Activated CD4-positive, alpha-beta T cell treated with anti-CD3 and anti-CD28 coated beads, Interleukin-2, amount 50 U/mL, for 16 hours (primary cell): ENCODE measurements at regions not wholly inside any gene's neighbourhood (a gene's known extent, or its start where the extent isn't known, plus 50 kb on each side); places are given as distances from the start of the nearest gene placed in this dataset.

ENCODE experiments used
- DNase-seq: peaks from one replicate; pipeline ENCODE4 v3.0.0-alpha.2; 2020

DNA sequence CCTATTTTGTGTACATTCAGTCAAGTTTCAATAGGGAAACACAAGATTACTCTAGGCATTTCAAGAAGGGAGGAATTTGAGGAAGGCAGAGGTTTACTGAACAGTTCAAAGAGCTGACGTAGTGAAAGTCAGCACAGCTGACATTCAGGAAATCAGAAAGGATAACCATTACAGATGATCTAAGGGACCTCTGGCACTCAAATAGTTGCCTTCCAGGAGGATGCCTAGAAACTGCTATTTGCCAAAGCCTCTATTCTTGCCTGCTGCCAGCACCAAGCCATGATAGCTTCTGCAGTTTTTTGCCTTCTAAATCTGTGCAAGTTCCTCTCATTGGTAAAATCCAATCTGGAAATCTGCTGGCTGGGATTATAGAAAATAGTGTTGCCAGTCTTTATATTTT lies 373.1 kb downstream of the CSNK1G3 start:
- DNase-seq: no peak

DNA sequence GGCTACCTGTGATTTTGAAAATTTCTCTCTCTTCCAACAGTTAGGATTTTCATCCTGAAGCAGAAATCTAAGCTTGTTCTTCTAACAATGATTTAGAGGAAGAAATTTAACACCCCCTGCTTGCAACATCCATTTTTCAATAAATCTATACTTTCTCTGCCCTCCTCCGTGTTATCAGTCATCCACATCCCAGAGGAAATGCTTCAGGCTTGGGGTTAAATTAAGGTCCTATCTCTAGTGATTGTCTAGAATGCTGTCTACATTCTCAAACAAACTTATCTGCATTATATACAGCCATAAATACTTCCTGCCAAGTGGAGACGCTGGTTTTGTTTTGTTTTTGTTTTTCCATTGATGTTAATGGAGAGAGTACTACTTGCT lies 371.0 kb downstream of the CSNK1G3 start:
- no peak for DNase-seq

DNA sequence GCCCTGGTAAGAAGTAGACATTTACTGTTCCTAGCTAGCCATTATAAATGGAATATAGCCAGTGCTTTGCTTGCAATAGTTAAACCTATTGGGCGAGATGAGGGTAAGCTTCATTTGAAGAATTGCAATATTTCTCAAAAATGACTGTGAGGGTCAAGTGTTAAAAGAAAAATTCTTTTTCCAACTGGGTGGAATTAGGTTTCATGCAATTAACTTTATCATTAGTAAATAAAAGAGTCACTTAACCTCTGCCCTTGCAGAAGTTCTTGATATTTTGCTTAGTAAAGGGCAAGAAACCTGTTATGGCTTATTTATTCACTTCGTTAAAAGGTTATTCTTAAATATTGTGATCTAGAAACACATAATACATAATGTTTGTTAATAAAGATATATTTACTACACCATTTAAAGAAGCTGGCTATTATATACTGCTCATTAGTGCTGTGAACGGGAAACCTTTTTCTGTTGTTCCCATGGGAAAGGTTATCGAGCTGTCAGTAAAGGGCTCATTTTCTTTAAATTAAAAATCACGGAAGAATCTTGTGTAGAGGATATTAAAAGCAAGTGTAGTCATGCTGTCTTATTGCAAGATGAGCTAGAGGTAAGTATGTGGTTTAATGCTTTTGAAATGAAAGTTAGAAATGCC lies 370.5 kb downstream of the CSNK1G3 start:
- no peak for DNase-seq

DNA sequence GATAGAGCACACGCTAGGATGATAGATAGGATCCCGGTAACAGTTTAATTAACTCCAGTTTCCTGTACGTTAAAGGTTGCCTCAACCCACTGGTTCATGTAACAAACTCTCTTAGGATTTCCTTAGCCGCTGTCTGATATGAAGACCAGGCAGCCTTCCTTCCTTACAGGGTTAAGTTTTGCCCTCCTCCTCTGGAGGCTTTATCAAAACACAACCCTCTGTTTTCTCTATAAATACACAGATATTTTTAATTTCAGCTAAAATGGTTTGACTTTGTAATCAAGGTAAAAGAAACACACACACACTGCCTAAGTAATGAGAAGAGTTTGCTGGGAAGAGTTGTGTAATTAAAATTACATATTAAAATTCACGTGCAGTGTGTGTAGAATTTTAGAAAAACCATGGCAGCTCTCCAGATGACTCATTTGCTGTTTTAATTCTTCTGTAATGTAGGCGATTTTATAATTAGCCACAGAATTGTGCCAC lies 369.8 kb downstream of the CSNK1G3 start:
- no peak for DNase-seq

DNA sequence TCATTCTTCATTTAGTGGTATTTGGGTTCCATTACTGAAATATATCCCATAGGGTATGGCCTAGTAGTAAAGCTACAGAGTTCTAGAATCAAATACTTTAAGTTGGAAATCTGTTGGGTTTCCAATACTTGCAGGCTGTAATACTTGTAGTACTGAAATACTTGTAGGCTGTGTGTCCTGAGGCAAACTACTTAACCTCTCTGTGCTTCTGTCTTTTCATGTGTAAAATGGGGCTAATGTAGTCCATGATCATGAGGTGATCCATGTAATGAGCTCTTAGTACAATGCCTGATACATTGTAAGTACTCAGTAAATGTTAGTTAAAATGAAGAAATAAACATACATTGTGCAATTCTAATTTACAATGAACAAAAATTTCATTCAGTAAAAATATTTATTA lies 368.9 kb downstream of the CSNK1G3 start:
- no peak for DNase-seq

DNA sequence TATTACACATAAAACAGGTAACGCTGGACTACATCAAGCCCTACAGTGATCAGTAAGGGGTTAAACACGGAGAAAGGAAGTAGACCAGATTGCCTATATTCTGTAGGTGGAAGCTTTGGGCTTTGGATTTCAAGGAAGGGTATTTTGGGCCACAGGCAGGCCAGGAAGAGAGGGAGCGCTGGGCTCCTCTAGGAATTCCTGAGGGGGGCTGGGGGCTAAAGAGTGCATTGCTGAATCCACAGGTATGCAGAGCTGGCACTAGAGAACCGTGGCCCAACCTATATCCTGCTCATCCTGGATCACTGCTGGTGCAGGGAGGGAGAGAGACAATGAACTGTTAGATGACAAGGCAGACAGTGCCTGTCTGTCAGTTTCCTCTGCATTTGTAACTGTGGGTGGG lies 367.1 kb downstream of the CSNK1G3 start:
- DNase-seq: no peak

DNA sequence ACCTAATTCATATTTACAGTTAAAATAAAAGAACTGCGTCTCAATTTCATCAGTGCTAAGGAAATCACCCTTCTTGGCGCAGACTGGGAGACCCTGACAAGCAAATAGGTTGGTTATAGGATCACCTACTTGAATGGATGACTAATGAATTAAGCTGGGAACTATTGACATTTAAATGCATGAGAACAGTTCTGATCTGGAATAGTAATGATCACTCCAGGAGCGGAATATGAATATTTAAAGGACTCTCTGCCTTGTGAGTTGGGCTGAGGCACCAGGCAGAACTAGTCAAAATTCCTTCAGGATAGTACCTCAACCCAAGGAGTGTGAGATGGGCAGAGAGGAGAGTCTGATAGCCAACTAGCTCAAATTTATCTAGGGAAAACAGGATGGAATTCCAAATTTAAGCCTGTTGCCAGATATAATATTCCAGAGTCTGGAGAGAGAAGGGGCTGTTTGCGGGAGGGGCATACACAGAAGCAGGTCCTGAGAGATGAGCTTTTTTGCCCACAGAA lies 364.4 kb downstream of the CSNK1G3 start:
- no peak for DNase-seq

DNA sequence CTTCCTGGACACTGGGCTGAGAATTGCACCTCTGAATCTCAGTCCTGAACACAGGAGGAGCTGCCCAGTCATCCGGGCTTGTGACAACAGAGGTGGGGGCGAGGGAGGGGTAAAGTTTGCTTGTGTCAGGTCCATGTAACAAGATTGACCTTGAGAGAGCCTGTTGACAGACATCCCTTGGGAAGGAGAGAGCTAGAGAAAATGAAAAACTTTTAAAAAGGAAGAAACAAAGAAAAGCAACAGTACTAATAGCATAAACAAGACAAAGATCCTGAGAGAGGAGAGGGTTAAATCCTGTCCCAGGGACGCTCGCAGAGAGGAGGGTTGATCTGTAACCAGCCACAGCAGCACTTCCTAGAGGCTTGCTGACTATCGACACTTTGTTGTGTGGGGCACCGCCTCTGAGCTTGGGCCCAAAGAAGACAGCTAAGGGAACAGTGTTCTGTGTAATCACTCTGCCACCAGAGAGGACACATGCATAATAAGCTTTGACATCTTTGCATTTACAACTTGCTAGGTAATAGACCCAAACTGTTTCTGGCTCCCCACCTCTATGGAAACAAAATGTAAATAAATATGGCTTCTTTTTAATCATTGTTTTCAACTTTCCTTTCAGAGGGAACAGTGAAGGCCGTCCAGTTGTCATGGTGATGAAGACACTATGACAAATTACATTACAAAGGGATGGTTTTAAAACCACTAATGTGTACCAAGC lies 363.7 kb downstream of the CSNK1G3 start:
- no peak for DNase-seq

DNA sequence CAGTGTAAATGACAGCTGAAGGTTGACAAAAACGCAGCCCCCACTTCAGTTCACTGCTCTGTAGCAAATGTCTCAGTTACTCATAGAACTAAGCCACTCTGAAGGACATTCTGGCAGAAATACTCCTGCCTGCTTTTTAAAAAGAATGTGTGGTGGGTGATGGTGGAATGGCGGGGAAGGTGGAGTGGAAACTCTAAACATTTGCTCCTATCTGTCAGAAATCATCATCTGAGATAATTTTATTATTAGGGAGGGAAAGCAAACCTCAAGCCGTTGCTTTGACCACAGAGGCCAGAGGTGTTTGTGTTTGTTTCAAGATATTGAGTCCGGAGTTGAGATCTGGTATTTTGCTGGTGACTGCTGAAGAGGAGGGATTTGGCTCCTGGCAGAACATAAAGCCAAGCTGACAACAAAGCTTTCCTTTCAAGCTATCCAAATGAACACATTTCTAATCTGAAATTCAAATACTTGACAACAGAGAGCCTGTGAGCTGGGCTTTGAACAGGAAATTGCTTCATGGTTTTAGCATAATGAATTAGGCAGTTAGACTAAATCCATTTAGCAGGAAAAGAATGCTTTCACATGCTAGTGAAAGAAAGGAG lies 362.7 kb downstream of the CSNK1G3 start:
- DNase-seq: no peak

DNA sequence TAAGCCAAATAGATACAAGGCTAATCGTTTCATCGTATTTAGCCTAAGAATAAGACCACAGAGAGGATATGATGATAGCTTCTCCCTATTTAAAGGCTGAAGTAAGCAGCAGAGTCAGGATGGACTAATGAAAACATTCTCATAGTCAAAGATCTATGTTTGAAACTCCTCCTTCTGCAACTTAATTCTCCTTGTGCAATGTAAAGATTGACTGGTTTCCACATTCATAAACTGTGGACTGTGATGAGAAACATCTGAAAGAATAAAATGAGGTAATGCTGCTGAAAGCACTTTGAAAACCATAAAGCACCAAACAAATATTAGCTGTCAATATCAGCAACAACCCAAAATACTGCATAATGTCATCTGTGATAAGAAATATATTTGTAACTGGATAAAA lies 361.9 kb downstream of the CSNK1G3 start:
- DNase-seq: no peak

DNA sequence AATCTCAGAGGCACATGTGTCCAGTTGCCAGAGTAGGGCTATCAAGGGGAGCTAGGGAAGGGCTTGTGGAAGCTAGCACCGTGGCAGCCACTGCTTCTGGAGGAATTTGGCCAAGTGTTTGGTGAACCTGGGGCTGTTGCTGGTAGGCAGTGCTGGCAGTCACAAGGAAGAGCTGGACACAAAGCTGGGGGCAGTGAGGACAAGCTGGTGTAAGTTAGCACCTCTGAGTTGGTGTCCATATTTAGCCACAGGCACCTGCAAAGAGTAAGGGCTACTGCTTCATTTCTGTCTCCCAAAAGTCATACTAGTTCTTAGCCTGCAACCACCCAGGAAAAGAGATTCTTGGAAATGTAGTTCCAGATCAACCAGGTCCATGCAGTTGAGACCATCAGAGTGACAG lies 359.4 kb downstream of the CSNK1G3 start:
- no peak for DNase-seq

DNA sequence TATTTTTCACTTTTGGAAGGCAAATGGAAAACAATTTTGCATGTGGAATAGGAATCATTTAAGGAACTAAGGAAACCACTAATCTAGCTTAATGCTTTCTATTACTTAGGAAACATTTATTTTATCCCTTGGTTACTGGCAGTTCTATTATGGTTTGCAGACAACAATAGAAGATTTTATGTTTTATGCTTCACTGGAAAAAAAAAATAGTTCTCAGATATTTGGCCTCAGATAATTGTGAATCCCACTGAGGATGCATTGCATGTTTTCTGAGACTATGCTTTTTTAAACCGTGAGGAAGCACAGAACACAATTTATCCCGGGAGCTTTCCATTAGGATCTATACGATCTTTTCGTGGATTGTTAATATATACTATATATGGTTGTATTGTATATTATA lies 356.9 kb downstream of the CSNK1G3 start:
- DNase-seq: no peak

DNA sequence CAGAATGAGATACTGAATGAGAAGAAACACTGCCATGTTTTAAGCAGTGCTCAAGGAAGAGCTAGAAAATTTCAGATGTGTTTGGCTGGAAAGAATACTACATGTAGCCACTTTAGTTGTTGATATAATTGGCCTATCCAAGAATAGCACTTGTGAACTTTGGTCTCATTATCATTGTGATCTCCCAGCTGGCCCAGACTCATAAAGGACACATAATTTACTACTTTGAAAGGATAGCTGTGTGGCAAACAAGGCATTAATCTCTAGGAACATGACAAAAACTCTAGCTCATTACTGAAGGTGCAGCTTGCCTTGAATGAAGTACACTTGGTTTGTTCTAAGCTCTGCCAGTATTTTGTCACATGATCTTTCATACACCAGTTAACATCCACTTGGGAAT lies 356.3 kb downstream of the CSNK1G3 start:
- no peak for DNase-seq

DNA sequence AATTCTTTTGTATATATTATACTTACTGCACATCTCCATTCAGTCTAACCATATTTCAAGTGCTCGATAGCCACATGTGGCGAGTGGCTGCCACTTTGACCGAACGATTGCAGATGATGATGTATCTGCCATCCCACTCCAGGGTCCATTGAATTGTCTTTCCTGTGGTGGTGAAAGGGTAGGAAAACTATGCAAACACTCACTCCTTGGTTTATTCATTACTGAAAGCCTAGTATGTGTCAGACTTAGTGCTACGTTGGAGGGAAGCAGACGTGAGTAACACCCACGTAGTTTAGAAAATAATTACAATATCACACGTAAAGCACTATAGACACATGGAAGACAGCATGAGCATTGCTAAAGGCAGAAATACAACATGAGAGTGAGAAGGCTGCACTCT lies 353.7 kb downstream of the CSNK1G3 start:
- no peak for DNase-seq

DNA sequence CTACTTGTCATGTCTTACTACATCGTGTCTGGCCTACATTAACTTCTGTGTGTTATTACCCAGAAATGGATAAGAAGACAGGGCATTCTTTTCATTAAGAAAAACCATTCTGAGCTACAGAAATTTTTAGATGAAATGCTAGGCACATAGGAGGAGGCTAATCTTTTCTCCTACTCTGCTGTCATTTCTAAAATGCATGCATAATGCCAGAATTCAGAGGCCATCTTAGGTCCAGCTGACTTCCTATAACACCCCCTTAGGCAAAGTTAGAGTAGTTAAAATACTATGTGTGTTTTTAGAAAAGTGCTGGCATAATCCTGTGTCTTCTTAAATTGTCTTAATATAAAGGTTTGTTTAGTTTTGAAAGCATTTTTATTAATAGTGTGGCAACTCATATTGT lies 352.6 kb downstream of the CSNK1G3 start:
- DNase-seq: no peak

DNA sequence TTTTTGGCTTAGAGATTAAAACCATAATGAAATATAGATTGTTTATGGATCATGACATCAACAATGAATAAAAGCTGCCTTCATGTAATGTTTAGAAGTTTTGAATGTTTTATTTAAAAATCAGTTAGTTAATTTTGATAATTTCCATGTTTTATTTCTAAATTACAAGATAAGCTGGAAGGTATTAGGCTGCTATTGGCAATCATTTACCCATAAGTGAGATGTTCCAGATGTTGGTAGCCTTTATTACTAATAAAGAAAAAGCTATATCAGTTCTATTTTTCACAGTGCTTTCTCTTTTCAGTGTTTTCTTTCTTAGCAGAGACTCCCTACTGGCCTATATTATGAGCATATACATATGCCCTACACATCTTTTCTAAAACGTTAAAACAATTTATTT lies 347.0 kb downstream of the CSNK1G3 start:
- DNase-seq: no peak

DNA sequence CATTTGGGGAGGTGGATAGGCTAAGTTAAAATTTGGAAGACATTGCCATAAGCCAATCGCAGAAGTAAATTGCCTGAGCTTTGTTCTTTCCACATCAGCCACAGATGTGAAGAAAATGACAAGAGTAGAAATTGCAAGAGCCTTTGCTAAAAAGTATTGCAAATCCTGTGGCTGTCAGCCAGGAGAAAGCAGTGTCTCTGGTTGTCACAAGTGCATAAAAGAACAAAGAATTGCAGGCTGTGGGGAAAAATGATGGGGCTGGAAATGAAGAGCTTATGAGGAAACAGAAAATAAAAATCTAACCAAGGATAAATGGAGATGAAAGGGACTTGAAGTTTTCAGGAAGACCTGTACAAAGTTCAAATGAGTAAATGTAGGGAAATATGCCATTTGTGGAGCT lies 344.8 kb downstream of the CSNK1G3 start:
- DNase-seq: no peak

DNA sequence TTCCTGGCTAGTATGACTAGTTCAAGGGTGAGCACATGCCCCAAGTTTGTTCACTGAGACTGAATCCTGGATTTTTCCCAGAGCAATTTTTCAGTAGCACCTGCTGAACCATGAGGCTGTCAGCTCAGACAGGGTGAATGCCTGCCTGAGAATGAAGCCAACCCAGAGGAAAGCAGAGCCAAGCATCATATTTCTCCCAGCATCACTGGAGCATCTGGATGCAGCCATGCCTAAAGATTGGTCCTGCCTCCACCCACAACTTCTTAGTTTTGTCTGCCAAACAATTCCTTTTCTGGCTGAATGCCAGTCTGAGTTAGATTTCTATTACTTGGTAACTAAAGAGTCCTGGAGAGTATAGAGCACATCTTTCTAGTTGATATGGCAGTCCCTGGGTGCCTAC lies 343.6 kb downstream of the CSNK1G3 start:
- no peak for DNase-seq

DNA sequence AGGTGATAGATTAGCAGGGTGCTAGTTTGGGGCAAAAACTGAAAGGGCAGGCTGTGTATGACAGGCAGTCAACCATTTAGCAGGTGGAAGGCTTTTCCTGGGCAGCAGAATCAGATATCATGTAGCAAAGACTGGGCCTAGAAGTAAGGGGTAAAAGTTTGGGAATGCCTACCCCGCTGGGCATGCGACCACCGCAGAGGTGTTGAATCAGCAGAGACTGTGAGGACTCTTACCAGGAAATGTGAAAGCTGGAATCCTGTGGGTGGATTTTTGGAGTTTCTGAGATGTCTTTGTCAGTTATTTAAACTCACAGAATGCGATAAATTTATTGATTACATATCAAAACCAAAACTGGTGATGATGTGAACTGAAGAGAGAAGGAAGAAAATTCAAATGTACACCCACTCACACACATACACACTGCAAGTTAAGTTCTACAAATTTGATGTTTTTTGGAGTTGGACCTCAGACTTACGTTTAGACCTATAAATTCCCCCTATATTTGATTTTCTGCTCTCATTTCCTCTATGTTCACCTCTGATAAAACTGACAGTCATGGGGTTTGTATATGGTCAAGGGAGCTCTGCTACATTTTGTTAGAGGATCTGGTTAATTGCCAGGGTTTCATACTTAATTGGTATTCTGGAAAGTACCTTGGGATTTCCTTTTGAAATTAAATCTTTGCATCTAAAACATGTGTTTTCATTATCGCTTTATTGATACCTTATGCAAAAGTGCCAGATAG lies 333.6 kb downstream of the CSNK1G3 start:
- DNase-seq: no peak

DNA sequence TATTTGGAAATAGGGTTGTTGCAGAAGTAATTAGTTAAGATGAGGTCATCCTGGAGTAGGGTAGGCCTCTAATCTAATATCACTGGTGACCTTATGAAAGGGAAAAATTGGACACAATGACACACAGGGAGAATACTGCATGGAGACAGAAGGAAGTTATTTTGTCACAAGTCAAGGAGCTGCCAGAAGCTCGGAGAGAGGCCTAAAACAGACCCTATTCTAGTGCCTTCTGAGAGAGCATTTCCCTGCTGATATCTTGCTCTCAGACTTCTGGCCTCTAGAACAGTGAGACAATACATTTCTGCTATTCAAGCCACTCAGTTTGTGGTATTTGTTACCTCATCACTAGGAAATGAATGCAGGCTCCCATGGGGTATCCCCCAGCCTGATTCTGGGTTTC lies 332.9 kb downstream of the CSNK1G3 start:
- no peak for DNase-seq

DNA sequence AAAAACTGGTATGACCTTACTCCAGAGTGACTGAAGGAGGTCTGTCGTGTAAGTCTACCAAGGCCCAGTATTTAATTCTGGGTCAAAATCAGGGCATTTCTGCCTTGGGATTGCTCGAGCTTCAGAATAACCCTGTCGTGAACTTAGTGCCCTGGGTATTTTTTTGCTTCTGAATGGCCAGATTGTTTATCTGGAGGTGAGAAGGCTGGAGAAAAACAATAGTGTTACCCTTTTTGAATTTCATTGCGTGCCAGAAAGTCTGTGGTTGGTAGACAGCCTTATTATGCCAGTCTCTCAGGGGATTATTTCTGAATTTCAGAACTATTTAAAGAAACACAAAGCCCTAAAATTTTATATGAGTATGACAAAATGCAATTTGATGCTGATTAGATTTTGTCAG lies 323.4 kb downstream of the CSNK1G3 start:
- no peak for DNase-seq

DNA sequence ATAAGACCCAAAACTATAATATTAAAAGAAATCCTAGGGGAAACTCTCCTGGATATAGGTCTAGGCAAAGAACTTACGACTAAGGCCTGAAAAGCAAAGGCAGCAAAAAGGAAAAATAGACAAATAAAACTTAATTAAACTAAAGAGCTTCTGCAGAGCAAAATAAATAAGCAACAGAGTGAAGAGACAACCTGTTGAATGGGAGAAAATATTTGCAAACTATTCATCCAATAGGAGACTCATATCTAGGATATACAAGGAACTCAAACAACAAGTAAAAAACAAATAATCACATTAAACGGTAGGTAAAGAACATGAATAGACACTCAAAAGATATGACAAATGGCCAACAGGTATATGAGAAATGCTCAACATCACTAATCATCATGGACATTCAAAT lies 318.6 kb downstream of the CSNK1G3 start:
- no peak for DNase-seq

DNA sequence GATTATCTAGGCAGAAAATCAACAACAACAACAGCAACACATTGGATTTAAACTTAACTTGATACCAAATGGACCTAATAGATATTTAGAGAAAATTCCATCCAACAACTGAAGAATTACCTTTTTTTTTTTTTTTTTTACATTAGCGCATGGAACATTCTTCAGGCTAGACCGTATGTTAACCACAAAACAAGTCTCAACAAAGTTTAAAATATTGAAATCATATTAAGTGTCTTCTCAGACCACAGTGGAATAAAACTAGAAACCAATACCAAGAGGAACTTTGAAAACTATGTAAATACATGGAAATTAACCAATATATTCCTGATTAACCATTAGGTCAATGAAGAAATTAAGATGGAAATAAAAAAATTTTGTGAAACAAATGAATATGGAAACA lies 315.8 kb downstream of the CSNK1G3 start:
- no peak for DNase-seq

DNA sequence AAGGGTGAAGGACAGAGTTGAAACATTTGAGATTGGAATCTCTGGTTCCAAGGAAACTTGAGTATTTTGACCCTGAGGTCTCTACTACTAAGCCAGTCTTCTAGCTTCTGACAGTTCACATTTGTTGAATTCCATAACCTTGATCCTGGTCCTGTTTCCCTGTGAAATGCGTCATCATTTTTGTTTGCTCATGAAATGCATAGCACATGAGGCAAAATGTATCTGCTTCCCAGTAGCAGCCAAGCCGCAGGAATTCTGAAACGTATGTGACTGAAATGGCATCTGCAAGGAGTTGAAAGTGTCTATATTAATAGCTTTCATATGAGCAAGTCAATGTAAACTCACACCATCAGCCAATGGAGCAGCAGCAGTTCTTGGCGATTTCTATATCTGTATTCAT lies 307.9 kb downstream of the CSNK1G3 start:
- no peak for DNase-seq
